IPS DF 6.9 (cell line): ENCODE measurements at regions not wholly inside any gene's neighbourhood (a gene's known extent, or its start where the extent isn't known, plus 50 kb on each side); places are given as distances from the start of the nearest gene placed in this dataset.
"Not testable (repeated sequence)": the region's sequence is repeated elsewhere in the genome, so short reads cannot be mapped to it uniquely, and the experiment has no call there.

Source experiments
- DNase-seq: peaks from one replicate; pipeline ENCODE4 v3.0.0-alpha.2; 2013; ENCODE audit warnings: low read depth, low spot score
- H3K27ac ChIP-seq: one replicate; pipeline ENCODE4 v1.5.1; 2013; ENCODE audit warnings: low read length, control low read depth
- H3K27me3 ChIP-seq: 2 replicates; pipeline ENCODE4 v1.6.1; 2013; ENCODE audit warnings: mild to moderate bottlenecking, low read length; ENCODE audit not compliant: control insufficient read depth, insufficient read depth
- H3K36me3 ChIP-seq: 2 replicates; pipeline ENCODE4 v1.6.1; 2013; ENCODE audit warnings: low read length; ENCODE audit not compliant: control insufficient read depth, insufficient read depth
- H3K4me1 ChIP-seq: 2 replicates; pipeline ENCODE4 v1.6.1; 2013; ENCODE audit warnings: low read length; ENCODE audit not compliant: control insufficient read depth, insufficient read depth
- H3K4me3 ChIP-seq: 2 replicates; pipeline ENCODE4 v1.5.1; 2013; ENCODE audit warnings: mild to moderate bottlenecking, low read length
- H3K9me3 ChIP-seq: 2 replicates; pipeline ENCODE4 v1.6.1; 2013; ENCODE audit warnings: low read length, inconsistent platforms; ENCODE audit not compliant: control insufficient read depth, insufficient read depth
- WGBS: extraction: QIAGEN DNeasy Blood & Tissue Kit; methylation state at CpG from one replicate; pipeline ENCODE4 v1.1.7; 2013; ENCODE audit warnings: mixed read lengths, missing lambda C conversion rate; ENCODE audit not compliant: insufficient read length, insufficient coverage; 5-methylcytosine and 5-hydroxymethylcytosine counted together

DNA sequence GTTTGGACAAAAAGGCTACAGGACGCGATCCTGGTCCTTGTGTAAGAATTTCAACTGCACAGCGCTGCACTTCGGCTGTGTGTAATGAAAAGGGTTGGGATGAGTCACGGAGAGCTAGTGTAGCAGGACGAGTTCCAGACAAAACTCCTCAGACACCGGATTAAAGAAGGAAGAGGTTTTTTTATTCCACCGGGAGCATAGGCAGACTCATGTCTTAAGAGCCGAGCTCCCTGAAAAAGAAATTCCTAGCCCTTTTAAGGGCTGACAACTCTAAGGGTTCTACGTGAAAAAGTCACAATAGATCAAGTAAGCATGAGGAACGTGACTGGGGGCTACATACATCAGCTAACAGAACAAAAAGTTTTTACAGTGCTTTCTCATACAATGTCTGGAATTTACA is 54.8 kb upstream of the FAM90A1 start:
- not testable (repeated sequence) for H3K4me1 ChIP-seq, DNase-seq, H3K36me3 ChIP-seq, H3K4me3 ChIP-seq, H3K27me3 ChIP-seq, H3K9me3 ChIP-seq, H3K27ac ChIP-seq
- no CpG with 5 or more reads among the region's 11 CpGs for WGBS

DNA sequence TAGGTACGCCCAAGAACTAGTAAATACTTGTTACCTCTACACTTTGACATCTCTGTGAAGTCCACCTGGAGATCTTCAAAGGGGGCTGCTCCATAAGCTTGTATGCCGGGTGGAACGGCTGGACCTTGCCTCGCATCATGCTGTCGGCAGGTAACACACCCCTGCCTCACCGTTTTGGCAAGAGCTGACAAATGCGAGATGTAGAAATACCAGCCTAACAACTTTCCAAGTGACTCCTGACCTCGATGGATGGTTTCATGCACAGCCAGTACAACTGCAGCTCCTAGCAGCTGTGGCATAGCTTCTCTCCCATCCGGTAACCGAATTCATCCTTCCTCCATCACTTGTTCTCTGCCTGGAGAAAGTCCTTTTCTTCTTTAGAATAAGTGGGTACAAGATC is 58.3 kb upstream of the FAM90A1 start:
- not testable (repeated sequence) for H3K27ac ChIP-seq, H3K4me1 ChIP-seq, H3K27me3 ChIP-seq, H3K4me3 ChIP-seq, H3K36me3 ChIP-seq, H3K9me3 ChIP-seq, DNase-seq
- WGBS: no CpG with 5 or more reads among the region's 10 CpGs

DNA sequence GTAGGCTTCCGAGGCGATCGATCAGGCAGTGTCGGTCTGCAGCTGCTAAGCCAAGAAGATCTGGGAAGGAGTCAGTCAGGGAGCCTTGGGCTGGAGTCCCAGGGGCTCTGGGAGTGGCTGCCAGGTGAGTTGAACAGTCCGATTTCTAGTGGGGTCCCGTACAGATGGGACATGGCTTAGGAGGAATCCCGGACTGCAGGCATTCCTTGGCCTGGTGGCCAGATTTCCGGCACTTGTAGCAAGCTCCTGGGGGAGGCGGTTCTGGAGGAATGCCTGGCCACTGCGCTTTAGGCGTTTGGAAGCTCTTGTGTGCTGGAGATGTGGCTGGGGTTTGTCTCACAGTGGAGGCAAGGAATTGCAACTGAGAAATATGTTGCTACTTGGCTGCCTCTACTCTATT is 64.3 kb upstream of the FAM90A1 start:
- not testable (repeated sequence) for H3K27me3 ChIP-seq, H3K4me3 ChIP-seq, H3K36me3 ChIP-seq, H3K27ac ChIP-seq, DNase-seq, H3K4me1 ChIP-seq, H3K9me3 ChIP-seq
- no CpG with 5 or more reads among the region's 11 CpGs for WGBS

DNA sequence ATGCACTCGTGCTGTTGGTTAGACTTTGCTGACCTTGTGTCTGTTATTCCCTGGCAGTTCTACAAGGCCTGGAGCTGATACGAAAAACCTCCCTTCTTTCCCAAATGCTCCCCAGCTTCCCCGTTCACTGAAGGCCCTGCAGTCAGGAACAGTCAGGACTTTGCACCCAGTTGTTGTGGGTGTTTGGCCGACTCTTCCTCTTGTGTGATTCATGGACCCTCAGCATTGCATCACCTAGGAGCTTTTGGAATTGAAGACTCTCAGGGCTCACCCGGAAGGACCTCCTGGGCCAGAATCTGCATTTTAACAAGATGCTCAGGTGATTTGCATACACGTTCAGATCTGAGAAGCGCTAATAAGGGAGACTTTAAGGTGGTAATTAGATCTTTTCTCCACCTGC is 67.2 kb upstream of the FAM90A1 start:
- not testable (repeated sequence) for H3K36me3 ChIP-seq, H3K4me1 ChIP-seq, H3K9me3 ChIP-seq, H3K27ac ChIP-seq, H3K27me3 ChIP-seq, H3K4me3 ChIP-seq, DNase-seq
- no CpG with 5 or more reads among the region's 7 CpGs for WGBS

DNA sequence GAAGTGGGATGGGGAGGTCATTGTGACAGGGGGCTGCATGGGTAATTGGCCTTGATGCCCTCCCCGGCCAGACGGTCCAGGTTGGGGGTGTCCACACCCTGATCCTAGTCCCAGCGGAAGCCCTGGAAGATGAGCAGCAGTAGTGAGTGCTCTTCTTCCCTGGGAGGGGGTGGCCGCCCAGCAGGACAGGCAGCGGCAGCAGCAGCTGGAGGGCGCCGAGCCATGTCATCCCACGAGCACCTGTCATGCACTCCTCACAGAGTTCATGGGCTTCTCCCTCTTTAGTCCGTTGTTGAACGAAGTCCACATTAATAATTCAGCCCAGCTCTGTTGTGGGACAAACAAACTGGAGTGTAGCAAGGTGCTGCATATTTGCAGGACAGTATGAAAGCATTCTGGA is 81.2 kb upstream of the FAM90A1 start:
- not testable (repeated sequence) for H3K27me3 ChIP-seq, H3K9me3 ChIP-seq, H3K27ac ChIP-seq, H3K36me3 ChIP-seq, H3K4me3 ChIP-seq, DNase-seq, H3K4me1 ChIP-seq
- no CpG with 5 or more reads among the region's 10 CpGs for WGBS

DNA sequence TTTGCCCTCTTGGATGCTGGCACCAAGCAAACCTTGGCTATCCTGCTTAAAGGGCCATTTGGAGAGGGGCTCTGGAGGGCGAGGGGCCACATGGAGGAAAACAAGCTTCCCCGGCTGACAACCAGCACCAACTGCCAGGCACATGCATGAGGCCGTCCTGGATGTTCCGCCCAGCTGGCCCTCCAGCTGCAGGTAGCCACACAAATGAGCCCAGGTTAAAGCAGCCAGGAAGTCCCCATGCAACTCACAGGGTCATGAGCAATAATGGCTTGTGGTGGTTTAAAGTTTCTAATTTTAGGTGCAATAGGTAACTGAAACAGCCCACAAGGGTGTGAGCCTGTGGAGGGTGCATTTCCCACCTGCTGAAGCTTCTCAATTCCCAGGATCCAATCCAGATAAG is 88.6 kb upstream of the FAM90A1 start:
- WGBS: no CpG with 5 or more reads among the region's 4 CpGs
- not testable (repeated sequence) for H3K4me1 ChIP-seq, H3K27ac ChIP-seq, H3K27me3 ChIP-seq, DNase-seq, H3K9me3 ChIP-seq, H3K4me3 ChIP-seq, H3K36me3 ChIP-seq

DNA sequence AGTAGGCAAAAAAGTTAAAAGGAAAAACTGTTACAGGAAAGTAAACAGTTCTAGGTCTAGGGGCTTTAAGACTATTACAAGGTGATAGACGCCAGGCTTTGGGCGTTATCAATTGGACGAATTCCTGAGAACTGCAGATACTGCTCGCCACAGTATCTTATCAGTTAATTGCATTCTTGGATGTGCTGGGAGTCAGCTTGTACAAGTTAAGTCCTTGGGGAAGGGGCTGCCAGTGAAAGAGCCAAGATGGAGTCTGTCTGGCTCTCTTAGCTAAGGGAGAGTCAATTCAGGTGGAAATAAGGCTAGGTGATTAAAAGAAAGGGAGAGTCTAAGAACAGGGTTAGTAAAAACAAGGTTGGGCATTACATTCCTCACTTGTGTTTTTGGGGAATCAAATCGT is 90.3 kb upstream of the FAM90A1 start:
- H3K4me3 ChIP-seq, H3K36me3 ChIP-seq, DNase-seq, H3K4me1 ChIP-seq, H3K9me3 ChIP-seq, H3K27me3 ChIP-seq, H3K27ac ChIP-seq: not testable (repeated sequence)
- WGBS: no CpG with 5 or more reads among the region's 5 CpGs

DNA sequence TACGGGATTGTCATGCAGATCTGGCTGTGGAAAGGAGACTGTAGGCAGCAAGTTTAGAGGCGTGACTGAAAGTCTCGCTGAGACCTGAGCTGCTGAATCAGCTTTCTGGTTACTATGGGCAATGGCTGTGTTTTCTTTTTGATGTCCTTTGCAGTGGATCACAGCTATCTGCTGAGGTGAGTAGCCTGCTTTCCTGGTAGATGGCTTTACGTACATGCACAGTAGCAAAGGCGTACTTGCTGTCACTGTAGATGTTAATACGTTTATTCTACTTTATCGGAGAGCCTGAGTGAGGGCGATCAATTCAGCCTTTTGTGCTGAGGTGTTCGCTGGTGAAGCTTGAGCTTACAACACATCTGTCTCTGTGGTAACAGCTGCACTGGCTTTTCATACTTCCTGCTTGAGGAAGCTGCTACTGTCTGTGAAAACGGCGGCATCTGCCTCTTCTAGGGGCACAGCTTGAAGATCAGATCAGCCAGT is 92.9 kb upstream of the FAM90A1 start:
- not testable (repeated sequence) for H3K27ac ChIP-seq, H3K9me3 ChIP-seq, DNase-seq

DNA sequence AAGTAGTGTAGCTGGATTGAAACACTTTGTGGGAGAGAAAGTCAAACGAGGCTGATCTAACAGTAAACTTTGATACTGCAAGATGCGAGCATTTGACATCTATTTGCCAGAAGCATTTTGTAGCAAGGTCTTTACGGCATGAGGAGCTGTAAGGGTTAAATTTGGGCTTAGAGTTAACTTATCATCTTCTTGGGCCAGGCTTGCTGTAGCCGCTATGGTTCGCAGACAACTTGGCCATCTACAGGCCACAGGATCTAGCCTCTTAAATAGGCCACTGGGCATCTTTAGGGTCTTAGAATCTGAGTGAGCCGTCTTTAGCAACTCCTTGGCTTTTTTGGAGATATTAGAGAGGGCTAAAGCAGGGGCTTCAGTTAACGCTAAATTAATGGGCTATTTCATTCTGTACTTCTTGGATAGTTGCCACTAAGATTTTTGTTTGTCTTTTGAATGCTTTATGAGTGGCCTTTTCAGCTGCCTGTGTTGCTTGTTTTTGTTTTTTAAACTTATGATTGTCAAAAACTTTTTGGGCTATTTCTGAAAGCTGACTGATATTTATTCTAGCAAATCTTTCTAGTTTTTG is 93.5 kb upstream of the FAM90A1 start:
- no CpG with 5 or more reads among the region's 7 CpGs for WGBS

More for the DNA sequence above, 92.9 kb upstream of the FAM90A1 start:
- not testable (repeated sequence) for H3K4me1 ChIP-seq, H3K4me3 ChIP-seq, H3K36me3 ChIP-seq, H3K27me3 ChIP-seq
- WGBS: no CpG with 5 or more reads among the region's 11 CpGs

GRCh38 chr12:8325145-8325839 is 97.9 kb upstream of the FAM90A1 start:
- no CpG with 5 or more reads among the region's 4 CpGs for WGBS
- H3K4me3 ChIP-seq, H3K36me3 ChIP-seq, H3K9me3 ChIP-seq, H3K4me1 ChIP-seq, H3K27me3 ChIP-seq, DNase-seq, H3K27ac ChIP-seq: not testable (repeated sequence)

More for the DNA sequence above, 93.5 kb upstream of the FAM90A1 start:
- not testable (repeated sequence) for DNase-seq, H3K27me3 ChIP-seq, H3K4me1 ChIP-seq, H3K36me3 ChIP-seq, H3K9me3 ChIP-seq, H3K27ac ChIP-seq, H3K4me3 ChIP-seq

GRCh38 chr12:8328835-8329234 is 101.4 kb upstream of the FAM90A1 start:
- H3K4me1 ChIP-seq, H3K27me3 ChIP-seq, H3K36me3 ChIP-seq, DNase-seq, H3K9me3 ChIP-seq, H3K4me3 ChIP-seq, H3K27ac ChIP-seq: not testable (repeated sequence)
- WGBS: no CpG with 5 or more reads among the region's 3 CpGs
